GM18517 (cell line): ENCODE measurements at regions not wholly inside any gene's neighbourhood (a gene's known extent, or its start where the extent isn't known, plus 50 kb on each side); places are given as distances from the start of the nearest gene placed in this dataset.

Source experiments
- ATAC-seq: cut with Tn5 transposase; IDR thresholded peaks from one replicate; pipeline ENCODE4 v1.9.1; 2021; ENCODE audit warnings: mild to moderate bottlenecking, moderate library complexity; ENCODE audit not compliant: unreplicated experiment

DNA sequence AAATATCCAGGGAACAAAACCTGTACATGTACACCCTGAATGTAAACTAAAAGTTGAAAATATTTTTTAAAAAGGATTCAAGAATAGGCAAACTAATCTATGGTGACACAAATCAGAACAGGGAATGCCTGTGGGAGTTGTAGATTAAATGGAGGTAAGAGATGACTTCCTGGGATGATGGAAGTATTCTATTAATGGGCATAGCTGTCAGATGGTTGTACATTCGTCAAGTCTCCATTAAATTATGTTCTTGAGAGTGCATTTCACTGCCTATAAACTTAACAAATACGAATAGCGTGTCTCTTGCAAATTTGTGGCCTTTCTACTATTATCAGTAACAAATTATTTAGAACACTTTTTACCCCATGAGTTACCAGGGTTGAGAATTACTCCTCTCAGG is 207.0 kb downstream of the HNMT start:
- no peak for ATAC-seq

DNA sequence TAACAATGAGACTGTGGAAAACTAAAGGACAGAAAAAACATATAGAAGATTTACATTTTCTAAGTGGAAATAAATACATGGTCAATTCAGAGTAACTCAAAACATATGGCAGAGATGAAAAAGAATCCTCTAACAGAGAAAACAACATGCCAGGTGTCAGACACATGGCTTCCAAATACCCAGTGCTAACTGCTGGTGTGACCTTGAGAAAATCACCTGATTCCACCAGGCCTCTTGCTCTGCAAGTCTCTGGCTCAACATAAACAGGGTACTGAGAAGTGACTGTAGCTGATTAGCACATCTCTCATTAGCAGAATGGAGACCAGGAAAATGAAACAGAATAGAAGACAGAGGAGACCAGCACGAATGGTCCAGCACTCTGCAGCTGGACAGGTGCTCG is 210.8 kb downstream of the HNMT start:
- no peak for ATAC-seq

DNA sequence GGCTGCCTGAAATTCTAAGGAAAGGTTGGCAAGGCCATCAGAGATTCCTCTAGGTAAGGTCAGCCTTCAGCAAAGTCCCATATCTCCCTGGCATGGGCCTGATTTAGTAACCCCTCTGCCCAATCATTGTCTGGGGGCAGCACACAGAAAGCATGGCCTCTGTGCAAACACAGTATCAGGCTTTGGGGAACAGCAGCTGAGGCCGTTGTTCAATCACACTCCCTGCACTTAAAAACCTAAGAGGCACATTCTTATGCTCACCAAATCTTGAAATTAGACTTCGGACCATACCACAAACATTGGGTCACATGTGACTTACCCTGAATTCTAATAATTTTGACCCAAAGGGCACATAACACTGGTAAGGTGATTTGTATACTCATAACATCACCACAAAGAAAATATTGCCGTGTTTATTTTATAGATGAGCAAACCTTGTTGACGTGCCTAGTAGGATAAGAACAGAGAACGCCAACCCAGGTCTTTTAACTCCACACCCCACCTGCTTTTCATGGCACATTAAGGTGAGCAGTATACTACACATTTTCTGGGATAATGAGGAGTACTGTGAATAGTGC is 212.7 kb downstream of the HNMT start:
- ATAC-seq: no peak

DNA sequence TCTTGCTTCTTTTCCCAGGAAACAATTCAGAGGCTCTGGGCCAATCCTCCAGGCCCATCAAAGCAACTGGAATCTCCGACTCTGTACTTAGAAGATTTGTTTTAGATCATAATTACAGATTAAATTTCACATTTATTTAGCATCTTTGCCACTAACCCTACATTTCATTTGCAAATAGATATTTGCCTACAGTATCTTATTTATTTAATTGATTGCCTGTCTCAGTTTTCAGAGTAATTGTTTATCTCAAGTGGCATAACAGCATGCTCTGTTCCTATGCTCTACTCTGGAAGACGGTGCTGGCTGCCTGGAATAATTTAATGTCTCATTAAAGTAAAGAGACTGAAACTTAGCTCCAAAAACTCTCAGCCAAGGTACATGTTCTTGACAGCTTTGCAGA is 213.4 kb downstream of the HNMT start:
- ATAC-seq: no peak

DNA sequence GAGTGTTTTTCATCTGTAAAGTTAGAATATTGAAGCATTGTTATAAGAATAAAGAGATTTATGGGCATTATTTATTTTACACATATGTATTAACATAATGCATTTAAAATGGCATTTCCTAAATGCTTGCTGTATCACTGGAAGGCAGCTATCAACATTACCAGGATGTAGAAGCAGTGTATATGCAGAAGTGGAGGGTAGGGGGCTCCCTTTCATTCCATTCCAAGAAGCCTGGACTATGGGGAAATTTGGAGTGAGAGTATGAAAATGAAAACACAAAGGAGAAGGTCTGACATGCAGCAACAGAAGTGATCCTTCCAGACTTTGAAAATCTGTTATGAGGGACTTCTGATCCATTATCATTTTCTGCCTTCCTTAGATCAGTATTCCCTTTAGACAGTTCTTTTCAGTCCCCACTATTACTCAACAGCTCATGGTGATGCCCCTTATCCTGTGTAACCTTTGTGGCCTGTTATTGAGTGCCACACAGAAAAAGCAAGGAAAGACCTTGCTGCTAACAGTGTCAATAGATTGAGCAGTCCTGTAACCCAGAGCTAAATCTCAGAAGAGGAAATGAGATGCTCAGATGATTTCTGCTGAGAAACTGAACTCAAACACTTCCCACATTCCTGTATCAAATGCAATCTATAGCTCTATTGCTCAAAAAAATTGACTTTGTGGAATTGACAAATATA is 216.6 kb downstream of the HNMT start:
- ATAC-seq: no peak

DNA sequence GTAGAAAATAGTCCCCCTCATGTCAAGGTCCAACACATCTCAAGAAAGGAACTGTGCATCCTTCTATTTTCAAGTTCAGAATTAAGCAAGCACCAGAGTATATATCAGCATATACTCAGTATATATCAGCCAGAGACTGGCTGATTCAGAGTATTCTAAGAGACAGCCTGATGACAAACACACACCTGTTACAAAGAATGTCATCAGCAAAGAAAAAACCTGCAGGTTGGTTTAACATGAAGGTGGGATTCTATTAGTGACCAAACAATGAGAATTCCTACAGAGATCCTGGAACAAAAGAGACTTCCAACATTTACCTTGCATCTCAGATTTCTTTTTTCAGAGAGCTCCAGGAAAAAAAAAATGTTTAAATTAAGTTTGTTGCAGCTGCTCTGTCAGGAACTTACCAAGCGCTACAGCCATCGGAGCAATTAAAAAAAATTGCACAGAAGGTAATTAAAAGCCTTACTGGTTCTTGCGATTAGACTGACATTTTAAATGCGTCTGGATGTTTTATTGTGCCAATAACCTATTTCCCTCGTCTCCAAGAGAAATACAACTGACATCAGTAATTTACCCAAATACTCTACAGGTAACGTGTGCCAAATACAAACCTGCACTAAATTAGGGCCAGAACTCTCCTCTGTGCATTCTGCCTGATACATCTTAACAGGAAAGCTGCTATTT is 218.1 kb downstream of the HNMT start:
- ATAC-seq: no peak

DNA sequence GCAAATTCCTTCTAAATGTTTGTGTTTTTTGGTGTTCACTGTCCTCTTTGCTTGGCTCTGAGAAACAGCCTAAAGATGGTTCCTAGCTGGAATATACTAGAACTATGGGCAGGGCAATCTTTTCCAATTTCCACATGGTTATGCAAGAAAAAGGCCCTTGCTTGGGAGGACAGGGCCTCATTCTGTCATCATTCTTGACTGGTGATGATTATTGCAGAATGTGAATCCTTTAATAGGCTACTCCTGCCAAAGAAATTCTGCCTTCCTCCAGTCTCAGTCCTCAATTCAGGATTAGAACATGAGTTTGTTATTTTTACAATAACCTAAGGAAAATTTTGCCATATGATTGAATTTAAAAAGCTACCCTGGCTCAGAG is 218.7 kb downstream of the HNMT start:
- no peak for ATAC-seq

DNA sequence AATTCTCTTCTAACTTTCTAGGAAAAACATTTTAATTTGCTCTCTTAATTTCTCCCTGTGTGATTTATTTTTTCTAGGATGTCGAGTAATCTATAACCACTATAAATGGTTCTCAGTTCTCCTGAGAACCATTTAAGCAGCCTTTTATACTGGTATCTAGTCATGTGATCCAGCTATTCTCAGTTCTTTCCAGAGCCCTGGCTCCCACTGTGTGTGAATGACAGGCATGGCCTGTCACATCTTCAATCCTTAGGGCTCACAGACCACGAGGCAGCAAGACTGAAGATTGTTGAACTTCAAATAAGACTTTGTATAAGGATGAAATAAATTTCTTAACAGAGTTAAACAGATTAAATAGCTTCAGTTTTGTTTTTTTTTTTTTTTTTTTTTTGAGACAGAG is 219.4 kb downstream of the HNMT start:
- no peak for ATAC-seq

DNA sequence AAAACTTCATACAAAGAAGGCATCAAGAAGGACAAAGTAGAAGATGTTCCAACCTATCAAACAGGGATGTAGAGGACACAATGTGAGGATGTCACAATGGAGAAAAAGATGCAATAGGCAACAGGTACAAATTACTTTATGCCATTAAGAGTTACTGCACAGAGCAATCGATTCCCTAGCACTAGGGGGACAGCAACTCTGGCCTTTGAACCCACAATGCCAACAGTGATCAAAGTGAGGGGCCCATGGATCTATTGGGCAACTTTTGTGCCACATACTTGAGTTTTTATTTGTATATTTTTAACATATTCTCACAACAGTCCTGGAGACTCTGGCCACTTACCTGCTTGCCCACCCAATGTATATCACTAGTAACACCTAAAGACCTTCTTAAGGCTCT is 220.2 kb downstream of the HNMT start:
- no peak for ATAC-seq

DNA sequence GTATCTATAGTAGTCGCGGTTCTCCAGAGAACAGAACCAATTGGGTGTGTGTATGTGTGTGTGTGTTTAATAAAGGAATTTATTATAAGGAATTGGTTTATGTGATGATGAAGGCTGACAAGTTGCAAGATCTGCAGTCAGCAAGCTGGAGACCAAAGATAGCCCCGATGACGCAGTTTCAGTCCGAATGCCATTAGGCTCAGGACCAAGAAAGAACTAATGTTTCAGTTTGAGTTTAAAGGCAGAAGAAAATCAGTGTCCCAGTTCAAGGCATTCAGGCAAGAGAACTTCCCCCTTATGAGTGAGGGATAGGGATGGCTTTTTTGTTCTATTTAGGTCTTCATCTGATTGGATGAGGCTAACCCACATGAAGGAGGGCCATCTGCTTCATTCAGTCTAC is 221.6 kb downstream of the HNMT start:
- no peak for ATAC-seq

DNA sequence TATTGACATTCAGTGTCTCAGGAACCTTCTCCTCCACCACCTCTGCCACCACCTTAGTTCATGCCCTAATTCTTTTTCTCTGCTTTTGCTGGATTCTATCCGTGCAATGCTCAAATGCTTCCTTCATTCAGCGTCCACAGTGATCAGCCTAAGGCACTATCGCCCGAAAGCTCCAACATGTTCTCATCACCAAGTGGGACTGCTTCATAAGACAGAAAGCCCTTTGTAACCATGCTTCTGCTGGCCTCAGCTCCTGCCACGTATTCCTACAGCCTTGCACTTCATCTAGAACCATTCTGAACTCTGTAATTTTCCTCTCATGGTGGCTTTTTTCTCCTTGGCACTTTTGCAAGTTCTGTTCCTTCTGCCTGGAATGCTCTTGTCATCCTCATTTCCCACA is 222.9 kb downstream of the HNMT start:
- no peak for ATAC-seq

DNA sequence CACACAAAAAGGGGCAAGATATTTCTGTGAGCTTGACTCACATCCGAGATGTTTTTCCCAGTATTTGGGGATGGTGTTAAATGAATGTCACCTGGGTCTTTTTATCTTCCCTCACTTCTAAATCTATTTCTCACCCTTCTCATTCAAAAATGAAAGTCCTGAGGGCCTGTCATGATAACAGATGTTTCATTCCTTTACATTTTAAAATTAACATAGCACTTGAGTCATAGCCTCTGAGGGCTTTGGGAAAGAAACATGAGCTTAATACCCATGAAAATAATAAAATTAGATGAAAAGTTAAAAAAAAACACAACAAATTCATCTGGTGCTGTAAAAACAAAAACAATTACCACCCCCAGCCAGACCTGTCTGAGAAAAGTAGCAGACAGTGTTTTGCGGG is 226.7 kb downstream of the HNMT start:
- no peak for ATAC-seq

DNA sequence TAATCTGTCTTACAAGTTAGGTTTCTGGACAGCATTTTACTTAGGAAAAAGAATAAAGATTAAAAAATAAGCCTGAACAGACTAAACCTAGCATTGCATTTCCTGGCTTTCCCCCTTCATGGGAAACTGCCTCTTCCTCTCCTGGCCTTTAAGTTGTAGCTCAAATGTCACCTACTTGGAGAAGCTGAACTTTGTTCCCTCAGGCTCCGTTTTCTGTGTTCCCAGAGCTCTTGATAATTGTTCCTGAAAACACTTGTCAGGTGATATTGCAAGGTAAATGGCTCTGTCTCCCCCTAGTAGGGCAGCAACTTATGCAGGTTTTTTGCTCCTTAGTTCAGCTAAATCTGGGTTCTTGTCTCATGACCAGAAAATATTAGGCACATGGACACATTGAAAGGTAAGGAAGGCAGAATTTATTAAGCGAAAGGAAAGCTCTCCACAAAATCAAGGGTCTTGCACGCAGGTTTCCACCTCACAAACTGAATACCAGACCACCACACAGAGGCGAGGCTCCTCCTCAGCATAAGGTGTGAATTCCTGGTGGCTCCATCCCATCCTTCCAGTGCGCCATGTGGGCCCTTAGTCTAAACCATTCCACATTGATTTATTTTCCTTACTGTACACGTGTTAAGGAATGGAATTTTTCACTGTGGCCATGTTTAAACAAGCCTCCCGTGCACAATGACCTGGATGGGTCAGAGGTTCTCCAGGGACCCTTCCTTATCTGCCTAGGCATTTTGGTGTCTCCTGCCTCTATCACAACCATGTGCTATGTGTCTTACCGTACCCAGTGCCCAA is 229.3 kb downstream of the HNMT start:
- no peak for ATAC-seq

DNA sequence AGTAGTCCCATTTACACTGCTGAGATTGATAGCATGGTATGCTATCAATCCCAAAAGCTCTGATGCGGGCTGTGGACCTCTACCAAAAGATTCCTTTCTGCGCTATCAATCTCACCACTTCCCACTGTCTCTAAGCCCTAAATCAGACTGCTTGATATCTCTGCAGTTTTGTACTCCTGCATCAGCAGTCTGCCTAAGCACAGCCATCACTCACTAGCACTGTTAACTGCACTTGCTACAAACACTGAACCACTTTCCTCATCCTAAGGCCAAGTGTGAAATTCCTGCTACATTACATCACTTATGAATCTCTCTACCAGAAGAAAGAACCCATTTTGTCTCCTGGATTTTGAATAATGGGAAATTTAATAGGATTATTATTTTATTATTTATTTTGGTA is 237.0 kb downstream of the HNMT start:
- no peak for ATAC-seq

DNA sequence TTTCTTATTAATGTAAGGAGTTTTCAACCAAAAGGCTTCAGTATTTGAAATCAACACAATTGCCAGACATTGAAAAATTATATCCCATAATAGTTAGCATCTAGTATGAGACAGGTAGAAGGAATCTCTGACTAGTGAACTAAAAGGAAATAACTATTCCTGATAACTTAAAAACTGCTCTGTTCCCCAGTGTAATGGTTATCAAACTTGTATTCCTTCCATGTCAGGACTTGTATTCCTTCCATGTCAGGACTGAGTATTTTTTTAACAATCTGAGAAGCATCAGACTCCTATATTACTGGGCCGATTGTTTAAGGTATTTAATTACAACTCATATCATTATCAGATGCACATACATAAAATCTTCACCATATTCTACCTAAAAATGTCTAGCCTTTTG is 238.5 kb downstream of the HNMT start:
- ATAC-seq: no peak

DNA sequence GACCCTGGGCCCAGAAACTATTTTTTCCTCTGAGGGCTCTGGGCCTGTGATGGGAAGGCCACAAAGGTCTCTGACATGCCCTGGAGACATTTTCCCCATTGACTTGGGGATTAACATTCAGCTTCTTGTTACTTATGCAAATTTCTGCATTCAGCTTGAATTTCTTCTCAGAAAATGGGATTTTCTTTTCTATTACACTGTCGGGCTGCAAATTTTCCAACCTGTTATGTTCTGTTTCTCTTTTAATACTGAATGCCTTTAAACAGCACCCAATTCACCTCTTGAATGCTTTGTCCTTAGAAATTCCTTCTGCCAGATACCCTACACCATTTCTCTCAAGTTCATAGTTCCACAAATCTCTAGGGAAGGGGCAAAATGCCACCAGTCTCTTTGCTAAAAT is 241.0 kb downstream of the HNMT start:
- ATAC-seq: no peak

DNA sequence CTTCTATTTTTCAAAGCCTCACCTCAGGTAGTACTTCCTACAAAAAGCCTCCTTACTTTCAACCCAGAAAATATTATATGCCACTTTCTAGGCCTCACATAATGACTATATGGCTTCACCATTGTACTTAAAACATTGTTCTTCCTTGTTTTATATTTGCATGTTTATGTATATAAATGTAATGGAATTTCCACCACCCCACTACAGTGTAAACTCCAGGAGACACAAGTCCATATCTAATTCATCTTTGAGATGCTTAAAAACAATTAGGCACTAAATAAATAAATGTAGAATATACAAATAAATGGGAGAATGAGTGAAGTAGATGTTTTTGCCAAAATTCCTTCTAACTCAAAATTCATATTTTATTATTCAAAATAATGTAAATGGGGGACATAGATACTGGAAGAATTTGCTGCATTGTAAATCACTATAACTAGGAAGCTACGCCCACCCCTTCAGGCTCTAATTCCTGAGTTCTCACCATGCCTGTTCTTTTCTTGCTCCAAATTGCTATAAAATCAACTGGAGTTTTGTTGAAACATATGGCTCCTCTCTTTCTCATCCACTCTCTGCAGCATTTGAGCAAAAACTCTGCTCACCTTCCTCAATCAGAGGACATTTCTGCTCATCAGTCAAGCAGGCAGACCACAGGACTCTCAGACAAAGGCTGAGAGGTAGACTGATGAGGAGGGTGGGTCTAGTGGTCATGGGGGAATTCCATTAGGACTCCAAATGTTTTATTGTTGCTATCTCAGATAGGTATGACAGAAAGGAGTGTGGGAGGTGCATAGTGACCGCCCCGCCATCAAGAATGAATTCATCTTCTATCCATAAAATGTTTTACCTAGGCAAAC is 243.0 kb downstream of the HNMT start:
- no peak for ATAC-seq

DNA sequence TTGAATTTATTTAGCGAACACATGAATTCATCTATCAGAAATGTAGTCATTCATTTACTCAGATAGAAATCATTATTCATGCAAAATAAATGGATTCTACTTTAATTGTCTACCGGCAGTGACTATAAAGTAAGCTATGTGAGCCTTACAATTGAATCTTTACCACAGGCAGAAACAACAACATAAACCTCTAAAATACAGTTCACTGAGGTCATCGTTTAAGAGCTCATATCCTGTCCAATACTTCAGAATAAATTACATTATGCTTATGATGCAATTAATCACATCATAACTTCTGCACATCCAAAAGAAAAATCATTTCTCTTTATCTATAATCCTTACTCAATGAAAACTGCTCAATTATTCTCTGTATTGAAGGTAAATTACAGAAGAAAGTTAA is 244.7 kb downstream of the HNMT start:
- ATAC-seq: no peak

DNA sequence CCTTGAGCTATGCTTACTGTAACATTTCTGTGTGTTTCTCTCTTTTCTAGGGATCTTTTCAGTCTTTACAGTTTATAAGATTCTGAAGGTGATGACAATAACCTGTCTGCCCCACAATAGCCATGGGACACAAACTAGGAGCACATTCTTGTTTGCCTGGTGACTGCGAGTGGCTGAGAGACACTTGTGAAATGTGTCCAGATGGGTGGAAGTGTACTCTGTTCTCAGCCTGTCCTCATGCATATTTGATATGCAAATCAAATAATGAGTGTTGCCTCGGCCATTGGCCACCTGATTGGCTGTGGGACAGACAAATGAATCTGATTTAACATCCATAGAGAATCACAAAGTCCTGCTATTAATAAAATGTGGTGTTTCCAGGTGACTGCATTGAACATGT is 246.2 kb downstream of the HNMT start:
- ATAC-seq: no peak

DNA sequence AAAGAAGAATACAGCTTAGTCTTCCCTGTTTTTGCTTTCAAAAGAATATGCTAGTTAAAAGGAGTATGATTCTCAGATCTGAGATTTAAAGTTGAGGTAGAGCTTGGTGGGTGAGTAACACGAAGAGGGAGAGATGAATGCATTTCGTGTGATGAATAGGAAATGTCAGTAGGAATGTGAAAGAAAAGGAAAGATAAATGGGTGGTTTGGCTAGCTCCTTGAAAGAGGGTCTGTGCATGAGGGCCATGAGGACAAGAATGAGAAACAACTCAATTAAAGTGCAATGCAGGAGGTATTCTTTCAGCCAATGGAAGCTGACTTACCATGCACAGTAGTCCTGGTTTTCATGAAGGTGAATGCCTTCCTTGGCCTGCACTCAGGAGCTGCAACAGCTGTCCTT is 248.2 kb downstream of the HNMT start:
- no peak for ATAC-seq

DNA sequence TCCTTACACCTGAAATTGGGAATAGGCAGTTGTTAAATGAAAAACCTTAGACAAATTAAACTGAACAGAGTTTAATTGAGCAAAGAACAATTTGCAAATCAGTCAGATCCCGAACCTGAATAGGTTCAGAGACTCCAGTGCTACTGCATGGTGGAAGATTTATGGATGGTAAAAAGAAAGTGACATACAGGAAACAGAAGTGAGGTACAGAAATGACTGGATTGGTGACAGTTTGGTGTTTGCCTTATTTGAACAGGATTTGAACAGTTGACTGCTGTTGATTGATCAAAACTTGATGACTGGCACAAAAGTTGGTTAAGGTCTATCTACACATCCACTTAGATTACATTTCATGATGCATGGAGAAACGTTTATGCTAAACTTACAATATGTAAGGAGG is 248.8 kb downstream of the HNMT start:
- no peak for ATAC-seq
